Neural progenitor cell (in vitro differentiated cells): ENCODE measurements at regions not wholly inside any gene's neighbourhood (a gene's known extent, or its start where the extent isn't known, plus 50 kb on each side); places are given as distances from the start of the nearest gene placed in this dataset.

ENCODE experiments used
- CTCF ChIP-seq: fragments of 200-600 bp; sonication (generic); IDR thresholded peaks from 2 replicates; pipeline ENCODE4 v1.5.1; 2017; ENCODE audit warnings: antibody characterized with exemption, mild to moderate bottlenecking
- EZH2 ChIP-seq: fragments of 200-600 bp; sonication (generic); IDR thresholded peaks from 2 replicates; pipeline ENCODE4 v1.6.1; 2017; ENCODE audit warnings: antibody characterized with exemption, mild to moderate bottlenecking, moderate library complexity

GRCh38 chr21:35179990-35180540, 131.0 kb upstream of the RUNX1 start:
- TF ChIP-seq CTCF (no peak), EZH2 (no peak)
